Ovary (tissue), 3 donors: ENCODE measurements at regions not wholly inside any gene's neighbourhood (a gene's known extent, or its start where the extent isn't known, plus 50 kb on each side); places are given as distances from the start of the nearest gene placed in this dataset.

ENCODE experiments used
- CTCF ChIP-seq, 3 donors: fragments of 450-650 bp in 2 of 3; fragments of 200-600 bp in 1 of 3; IDR thresholded peaks; one replicate each; pipeline versions ENCODE4 v1.5.1 to v1.8.0; 2016 to 2022; ENCODE audit warnings: antibody characterized with exemption in 3 of 3, mild to moderate bottlenecking in 1 of 3
- EP300 ChIP-seq: sonication (generic); formaldehyde crosslinking; IDR thresholded peaks from one replicate; pipeline ENCODE4 v1.6.1; 2017; ENCODE audit warnings: antibody characterized with exemption
- POLR2A ChIP-seq: fragments of 450-650 bp; IDR thresholded peaks from one replicate; pipeline ENCODE4 v1.6.1; 2017; ENCODE audit warnings: antibody characterized with exemption, mild to moderate bottlenecking, moderate library complexity
- donor health status: DM: no; HTN: no; CAD: no.

GRCh38 chr10:29828440-29828894 lies 193.7 kb upstream of the SVIL start:
- TF ChIP-seq CTCF (IDR thresholded peaks at IDR 0.05) = no peak
- TF ChIP-seq POLR2A = no peak
- TF ChIP-seq EP300 = no peak
